ENCODE measurements at regions not wholly inside any gene's neighbourhood (a gene's known extent, or its start where the extent isn't known, plus 50 kb on each side); places are given as distances from the start of the nearest gene placed in this dataset.

DNA sequence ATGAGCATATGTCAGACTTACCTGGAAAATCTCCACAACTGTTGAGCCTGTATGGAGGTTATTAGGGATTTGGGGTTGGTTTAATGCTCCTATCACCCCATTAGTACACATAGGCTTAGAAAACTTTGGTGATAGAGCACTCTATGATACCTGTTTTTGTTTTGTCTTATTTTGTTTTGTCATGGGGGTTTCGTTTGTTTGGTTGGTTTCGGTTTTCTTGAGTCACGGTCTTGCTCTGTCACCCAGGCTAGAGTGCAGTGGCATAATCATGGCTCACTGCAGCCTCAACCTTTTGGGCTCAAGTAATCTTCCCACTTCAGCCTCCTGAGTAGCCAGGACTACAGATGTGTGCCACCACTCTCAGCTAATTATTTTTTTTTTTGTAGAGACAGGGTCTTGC lies 70.0 kb downstream of the MZT1 start:
- Mint-ChIP-seq H3K9me3 (no peaks in the 10 kb centered on the region), H3K4me3 (no peak overlapping the region), H3K27me3 (peaks cover 38% of the 10 kb centered on the region), H3K27ac (no peak overlapping the region), H3K4me1 (ENCODE audit: low read depth) (no peaks in the 10 kb centered on the region), H3K36me3 (ENCODE audit: low read depth) (no peaks in the 10 kb centered on the region)

DNA sequence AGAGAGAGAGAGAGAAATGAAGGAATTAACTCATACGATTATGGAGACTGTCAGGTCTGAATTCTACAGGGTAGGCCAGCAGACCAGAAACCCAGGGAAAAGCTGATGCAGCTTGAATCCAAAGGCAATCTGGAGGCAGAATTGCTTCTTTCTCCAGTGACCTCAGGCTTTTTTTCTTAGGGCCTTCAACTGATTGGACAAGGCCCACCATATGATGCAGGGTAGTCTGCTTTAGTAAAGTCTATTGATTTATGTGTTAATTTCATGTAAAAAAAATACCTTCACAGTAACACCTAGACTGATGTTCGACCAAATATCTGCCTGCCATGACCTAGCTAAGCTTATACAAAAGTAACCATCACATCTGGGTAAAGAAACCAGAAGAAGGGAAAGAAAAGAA lies 71.1 kb downstream of the MZT1 start:
- no peaks in the 10 kb centered on the region for H3K9me3 Mint-ChIP-seq
- H3K4me1 Mint-ChIP-seq (ENCODE audit: low read depth): no peaks in the 10 kb centered on the region
- no peaks in the 10 kb centered on the region for H3K36me3 Mint-ChIP-seq (ENCODE audit: low read depth)

DNA sequence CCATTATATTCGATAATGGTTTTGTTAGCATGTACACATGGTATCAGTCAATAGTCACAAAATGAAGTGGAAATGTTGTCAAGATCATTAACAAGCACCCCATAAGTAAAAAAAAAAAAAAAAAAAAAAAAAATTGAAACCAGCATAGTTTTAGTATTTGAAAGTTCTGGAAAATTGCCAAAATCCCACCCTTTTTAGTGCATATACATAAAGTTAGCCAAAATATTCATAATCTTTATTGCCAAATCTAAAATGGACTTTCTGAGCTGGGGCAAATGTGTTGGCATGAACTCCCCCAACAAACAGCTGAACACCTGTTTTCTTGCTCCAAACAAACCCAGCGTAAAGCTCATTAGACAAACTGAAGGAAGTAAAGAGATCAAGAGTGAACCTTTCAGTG lies 73.9 kb downstream of the MZT1 start:
- H3K4me3 Mint-ChIP-seq: no peak overlapping the region
- peaks cover 28% of the 10 kb centered on the region for H3K27me3 Mint-ChIP-seq
- H3K9me3 Mint-ChIP-seq: no peaks in the 10 kb centered on the region
- no peak overlapping the region for H3K27ac Mint-ChIP-seq
- no peaks in the 10 kb centered on the region for H3K4me1 Mint-ChIP-seq (ENCODE audit: low read depth)
- H3K36me3 Mint-ChIP-seq (ENCODE audit: low read depth): no peaks in the 10 kb centered on the region

More for the DNA sequence above, 71.1 kb downstream of the MZT1 start:
- Mint-ChIP-seq H3K4me3 (no peak overlapping the region), H3K27me3 (peaks cover 34% of the 10 kb centered on the region), H3K27ac (no peak overlapping the region)

DNA sequence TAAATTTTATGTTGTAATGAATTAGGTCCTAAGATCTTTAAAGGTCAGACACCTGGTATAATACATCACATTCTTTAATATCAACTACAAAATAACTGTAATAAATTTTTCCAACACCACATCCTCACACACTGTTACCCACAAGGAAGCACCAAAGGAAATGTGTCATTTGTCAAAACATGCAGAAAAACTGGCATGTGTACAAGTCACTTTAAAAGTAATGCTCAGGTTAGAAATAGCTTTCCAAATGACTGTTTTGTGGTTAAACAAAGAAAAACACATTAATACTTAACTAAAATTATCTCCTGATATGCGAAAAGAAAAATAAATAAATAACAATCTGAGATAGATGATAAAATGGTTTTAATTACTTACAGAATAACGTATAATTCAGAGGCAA lies 74.7 kb downstream of the MZT1 start:
- H3K4me3 Mint-ChIP-seq: no peak overlapping the region
- H3K27ac Mint-ChIP-seq: no peak overlapping the region
- H3K36me3 Mint-ChIP-seq (ENCODE audit: low read depth): no peaks in the 10 kb centered on the region
- no peaks in the 10 kb centered on the region for H3K4me1 Mint-ChIP-seq (ENCODE audit: low read depth)
- peaks cover 21% of the 10 kb centered on the region for H3K27me3 Mint-ChIP-seq
- H3K9me3 Mint-ChIP-seq: no peaks in the 10 kb centered on the region

DNA sequence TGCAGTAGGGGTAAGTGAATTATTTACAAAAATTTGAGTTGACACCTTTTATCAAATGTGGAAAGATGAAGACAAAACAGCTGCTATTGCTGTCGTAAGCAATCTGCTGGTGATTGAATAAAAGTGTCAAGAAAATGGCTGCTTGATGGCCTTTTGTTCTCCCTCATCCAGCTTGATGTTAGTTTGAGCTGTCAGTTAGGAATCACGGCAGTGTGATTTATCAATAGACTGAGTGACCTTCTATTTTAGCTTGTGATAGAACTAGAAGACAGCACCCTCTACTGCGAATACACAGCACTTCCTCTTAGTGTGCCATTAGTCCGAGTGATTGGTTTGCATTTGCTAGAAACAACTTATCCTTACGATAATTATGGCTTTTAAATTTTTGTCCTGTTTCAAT lies 76.3 kb downstream of the MZT1 start:
- Mint-ChIP-seq H3K27ac (no peak overlapping the region), H3K4me1 (ENCODE audit: low read depth) (no peaks in the 10 kb centered on the region), H3K27me3 (peaks cover 16% of the 10 kb centered on the region), H3K9me3 (no peaks in the 10 kb centered on the region), H3K4me3 (no peak overlapping the region), H3K36me3 (ENCODE audit: low read depth) (no peaks in the 10 kb centered on the region)

DNA sequence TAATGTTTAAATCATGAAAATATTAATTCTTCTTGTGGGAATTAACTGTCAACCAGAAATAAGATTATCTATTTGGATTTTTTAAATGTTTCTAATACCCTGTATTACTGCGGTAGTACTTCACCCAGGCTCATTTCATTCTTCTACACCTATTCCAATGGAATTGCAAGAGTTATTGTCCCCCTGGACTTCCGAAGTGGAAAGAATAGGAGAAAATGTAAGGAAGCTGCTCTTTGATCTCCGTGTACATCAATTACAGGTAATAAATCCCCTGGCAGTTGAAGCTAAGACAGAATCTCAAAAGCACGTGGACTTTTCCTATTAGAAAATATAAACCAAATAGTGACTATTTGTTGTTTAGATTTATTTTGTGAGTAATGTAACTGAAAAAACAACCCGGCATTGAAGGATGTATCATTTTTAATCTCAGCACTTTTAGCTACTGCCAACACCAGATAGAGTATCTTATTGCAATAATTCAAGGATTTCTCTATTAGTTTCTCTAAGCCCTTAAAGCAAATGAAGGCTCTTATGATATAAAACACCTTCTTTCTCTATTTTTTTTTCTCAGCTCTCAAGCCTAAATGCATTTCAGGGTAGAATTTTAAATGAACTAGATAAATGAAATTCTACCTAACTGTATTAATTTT lies 77.3 kb downstream of the MZT1 start:
- Mint-ChIP-seq H3K27me3 (peaks cover 18% of the 10 kb centered on the region), H3K9me3 (no peaks in the 10 kb centered on the region), H3K27ac (no peak overlapping the region), H3K4me1 (ENCODE audit: low read depth) (no peaks in the 10 kb centered on the region), H3K4me3 (no peak overlapping the region), H3K36me3 (ENCODE audit: low read depth) (no peaks in the 10 kb centered on the region)

DNA sequence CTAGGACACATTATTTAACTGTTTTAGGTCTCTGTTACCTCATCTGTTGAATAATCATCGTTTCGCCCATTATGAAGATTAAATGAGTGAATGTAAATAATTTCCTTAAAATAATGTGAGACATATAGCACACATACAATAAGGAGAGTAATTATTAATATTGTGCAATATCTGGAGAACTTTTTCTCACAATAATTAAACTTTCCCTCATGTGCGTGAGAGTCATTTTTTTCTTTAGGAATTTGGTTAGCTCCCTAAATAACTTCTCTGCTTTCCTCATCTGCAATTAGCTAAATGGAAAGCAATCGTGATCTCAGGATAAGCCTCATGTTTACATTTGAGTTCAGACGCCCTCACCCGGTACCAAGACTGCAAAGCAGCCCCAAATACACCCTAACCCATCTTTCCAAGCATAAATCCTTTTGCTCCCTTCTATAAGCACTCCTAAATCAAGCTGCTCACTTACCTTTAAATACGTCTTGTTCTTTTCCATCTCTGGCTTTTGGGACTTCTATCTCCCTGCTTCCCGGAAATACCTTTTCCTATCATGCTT lies 78.8 kb downstream of the MZT1 start:
- Mint-ChIP-seq H3K36me3 (ENCODE audit: low read depth) (no peaks in the 10 kb centered on the region), H3K9me3 (no peaks in the 10 kb centered on the region), H3K27me3 (peaks cover 14% of the 10 kb centered on the region)

DNA sequence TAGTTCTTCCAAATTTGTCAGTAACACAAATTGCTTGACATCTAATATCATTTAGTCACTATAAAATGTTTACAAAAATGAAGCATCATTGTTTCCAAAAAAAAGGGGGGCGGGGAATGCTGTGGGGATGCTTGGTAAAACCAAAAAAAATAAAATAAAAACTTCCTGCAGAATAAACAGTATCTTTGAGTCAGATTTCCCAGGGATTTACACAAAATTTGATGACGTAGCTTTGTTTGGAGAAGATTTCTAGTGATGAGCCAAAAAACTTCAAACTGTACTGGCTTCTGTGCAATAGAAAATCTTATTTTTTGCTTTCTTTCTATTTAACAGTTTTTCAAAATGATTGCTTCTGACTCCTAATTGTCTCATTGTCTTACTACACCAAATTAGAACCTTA lies 80.0 kb downstream of the MZT1 start:
- H3K36me3 Mint-ChIP-seq (ENCODE audit: low read depth): no peaks in the 10 kb centered on the region
- peaks cover 11% of the 10 kb centered on the region for H3K27me3 Mint-ChIP-seq
- H3K9me3 Mint-ChIP-seq: no peaks in the 10 kb centered on the region
- H3K27ac Mint-ChIP-seq: no peak overlapping the region
- no peaks in the 10 kb centered on the region for H3K4me1 Mint-ChIP-seq (ENCODE audit: low read depth)
- H3K4me3 Mint-ChIP-seq: no peak overlapping the region

More for the DNA sequence above, 78.8 kb downstream of the MZT1 start:
- no peaks in the 10 kb centered on the region for H3K4me1 Mint-ChIP-seq (ENCODE audit: low read depth)
- no peak overlapping the region for H3K4me3 Mint-ChIP-seq
- no peak overlapping the region for H3K27ac Mint-ChIP-seq

DNA sequence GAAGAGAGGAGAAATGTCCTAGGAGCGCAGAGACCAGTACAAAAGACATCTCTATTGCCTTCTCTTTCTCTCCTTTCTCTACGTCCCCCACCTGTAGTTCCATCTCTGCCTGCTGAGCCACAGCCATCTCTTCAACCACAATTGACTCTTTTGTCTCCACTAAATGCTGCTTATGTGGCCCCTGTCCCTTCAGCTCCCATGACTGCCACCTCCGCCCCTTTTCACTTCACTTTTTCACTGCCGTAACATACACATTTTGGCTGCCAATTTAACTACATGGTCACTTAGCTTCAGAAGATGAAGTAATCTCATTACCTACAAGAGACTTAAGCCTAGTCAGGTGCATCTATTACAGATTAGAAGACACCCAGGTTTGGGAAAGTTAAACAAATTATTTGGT lies 81.9 kb downstream of the MZT1 start:
- Mint-ChIP-seq H3K36me3 (ENCODE audit: low read depth) (no peaks in the 10 kb centered on the region), H3K4me3 (no peak overlapping the region), H3K27ac (no peak overlapping the region), H3K9me3 (no peaks in the 10 kb centered on the region), H3K27me3 (peaks cover 5% of the 10 kb centered on the region), H3K4me1 (ENCODE audit: low read depth) (no peaks in the 10 kb centered on the region)

DNA sequence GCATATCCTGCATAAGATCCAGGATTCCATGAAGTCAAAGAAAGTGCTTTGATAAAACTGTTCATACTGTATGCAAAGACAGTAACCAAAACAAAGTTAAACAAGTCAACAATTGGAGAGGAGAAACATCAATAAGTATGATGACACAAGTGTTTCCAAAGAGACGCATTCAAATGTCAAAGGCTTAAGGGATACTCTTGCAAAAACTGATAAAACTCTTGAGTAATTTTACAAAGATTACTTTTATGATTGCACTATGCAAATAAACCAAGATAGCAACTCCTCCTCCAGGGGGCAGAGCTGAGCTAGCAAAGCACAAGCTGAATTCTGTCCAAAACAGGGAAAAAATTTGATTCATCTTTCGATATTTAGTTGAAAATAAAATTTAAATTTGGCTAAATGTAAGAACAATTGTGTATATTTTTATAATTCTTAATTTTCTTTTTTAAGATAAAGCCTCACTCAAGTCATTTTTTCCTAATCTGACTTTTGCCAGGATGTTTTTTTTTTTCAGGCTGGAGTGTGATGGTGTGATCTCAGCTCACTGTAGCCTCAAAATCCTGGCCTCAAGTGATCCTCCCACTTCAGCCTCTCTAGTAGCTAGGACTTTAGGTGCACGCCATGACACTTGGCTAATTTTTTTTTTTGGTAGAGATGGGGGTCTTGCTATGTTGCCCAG lies 84.0 kb downstream of the MZT1 start:
- Mint-ChIP-seq H3K4me1 (ENCODE audit: low read depth) (no peaks in the 10 kb centered on the region), H3K9me3 (no peaks in the 10 kb centered on the region), H3K27me3 (peaks cover 5% of the 10 kb centered on the region), H3K36me3 (ENCODE audit: low read depth) (no peaks in the 10 kb centered on the region), H3K27ac (no peak overlapping the region), H3K4me3 (no peak overlapping the region)

DNA sequence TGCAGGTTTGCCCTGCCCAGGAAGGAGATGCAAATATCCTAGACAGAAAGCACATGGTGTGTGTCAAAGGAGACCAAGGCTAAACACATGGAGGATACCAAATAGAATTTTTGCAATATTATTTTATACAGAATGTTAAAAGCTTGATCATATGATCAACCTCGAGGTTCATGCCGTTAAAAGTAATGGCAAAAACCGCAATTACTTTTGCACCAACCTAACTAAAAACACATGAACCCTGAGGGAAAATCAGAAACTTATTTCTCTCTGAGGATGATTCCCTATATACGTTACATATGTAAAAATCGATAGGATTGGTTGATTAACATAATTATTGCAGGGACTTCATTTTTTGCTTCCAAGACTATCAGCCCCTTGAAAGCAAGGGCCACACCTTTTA lies 88.1 kb downstream of the MZT1 start:
- Mint-ChIP-seq H3K4me1 (ENCODE audit: low read depth) (no peaks in the 10 kb centered on the region), H3K4me3 (no peak overlapping the region), H3K9me3 (no peaks in the 10 kb centered on the region), H3K36me3 (ENCODE audit: low read depth) (no peaks in the 10 kb centered on the region), H3K27ac (no peak overlapping the region), H3K27me3 (no peaks in the 10 kb centered on the region)

DNA sequence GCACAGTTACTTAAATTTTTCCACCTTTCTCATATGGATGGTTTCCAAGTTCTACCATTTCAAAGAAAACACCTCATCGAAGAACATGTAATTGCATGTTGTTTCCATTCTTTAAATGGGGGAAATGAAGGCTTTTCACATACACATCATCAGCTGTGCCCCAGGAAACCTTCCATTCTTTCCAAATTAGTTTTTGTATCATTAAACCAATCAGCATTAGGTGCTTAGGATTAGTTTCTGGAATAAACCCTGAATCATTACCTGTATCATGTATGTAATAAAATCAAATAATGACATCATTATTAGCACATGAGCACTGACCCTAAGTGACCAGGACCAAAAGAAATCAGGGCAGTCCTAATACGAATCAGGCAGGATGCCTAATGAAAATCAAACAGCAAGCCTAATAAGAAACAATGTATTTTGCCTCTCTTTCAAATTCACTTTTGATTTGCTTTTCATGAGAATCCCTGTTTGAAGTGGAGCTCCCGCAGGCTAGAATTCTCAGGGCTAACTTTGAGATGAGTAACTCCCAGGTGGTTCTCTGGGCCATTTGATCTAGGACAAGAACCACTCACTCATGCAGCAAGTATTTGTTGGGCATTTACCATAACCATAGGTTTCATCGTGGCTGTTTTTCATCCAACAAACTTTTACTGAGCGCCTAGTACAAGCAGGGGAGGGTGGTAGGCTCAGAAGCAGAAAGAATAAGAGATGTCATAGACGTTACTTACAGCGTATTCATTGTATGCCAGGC lies 89.2 kb downstream of the MZT1 start:
- no peaks in the 10 kb centered on the region for H3K36me3 Mint-ChIP-seq (ENCODE audit: low read depth)
- H3K27ac Mint-ChIP-seq: no peak overlapping the region
- H3K9me3 Mint-ChIP-seq: no peaks in the 10 kb centered on the region
- no peak overlapping the region for H3K4me3 Mint-ChIP-seq
- no peaks in the 10 kb centered on the region for H3K4me1 Mint-ChIP-seq (ENCODE audit: low read depth)
- H3K27me3 Mint-ChIP-seq: no peaks in the 10 kb centered on the region

DNA sequence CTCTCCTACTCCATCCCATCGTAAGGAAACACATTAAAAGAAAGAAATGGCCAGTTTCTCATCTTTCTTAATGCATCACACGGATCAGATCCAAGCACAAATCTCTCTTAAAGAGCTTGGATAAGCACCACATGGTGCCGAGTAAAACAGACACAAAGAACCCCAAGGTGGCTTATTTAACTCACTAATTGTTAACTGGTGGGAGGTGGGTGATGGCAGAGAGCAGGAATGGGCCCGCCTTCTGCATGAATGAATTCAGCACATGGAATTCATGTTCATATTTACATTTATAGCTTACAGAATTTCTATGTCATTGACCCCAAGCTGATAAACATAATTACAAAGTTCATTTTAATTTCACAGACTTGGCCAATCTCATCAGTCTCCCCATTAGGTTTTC lies 89.9 kb downstream of the MZT1 start:
- H3K4me3 Mint-ChIP-seq: no peak overlapping the region
- H3K4me1 Mint-ChIP-seq (ENCODE audit: low read depth): no peaks in the 10 kb centered on the region
- H3K27me3 Mint-ChIP-seq: no peaks in the 10 kb centered on the region
- H3K27ac Mint-ChIP-seq: no peak overlapping the region
- no peaks in the 10 kb centered on the region for H3K9me3 Mint-ChIP-seq
- H3K36me3 Mint-ChIP-seq (ENCODE audit: low read depth): no peaks in the 10 kb centered on the region

DNA sequence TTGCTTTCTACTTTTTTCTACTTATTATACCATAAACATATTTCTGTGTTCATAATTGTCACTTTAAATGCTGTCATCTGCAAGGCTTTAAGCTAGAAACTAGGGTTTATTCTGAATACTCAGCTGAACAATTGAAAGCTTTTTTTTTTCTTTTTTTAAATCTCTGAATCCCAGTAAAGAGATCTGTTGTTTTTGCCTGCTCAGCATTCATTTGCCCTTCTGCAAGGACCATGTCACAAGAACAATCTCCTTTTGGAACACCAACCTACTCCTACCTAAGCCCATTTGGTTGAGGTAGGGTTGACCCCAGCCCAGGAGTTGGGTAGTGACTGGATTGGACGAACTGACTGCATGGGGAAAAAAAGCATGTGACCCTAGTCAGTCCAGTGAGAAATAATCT lies 92.6 kb downstream of the MZT1 start:
- H3K4me1 Mint-ChIP-seq (ENCODE audit: low read depth): no peaks in the 10 kb centered on the region
- H3K4me3 Mint-ChIP-seq: no peak overlapping the region
- peaks cover 4% of the 10 kb centered on the region for H3K9me3 Mint-ChIP-seq
- no peak overlapping the region for H3K27ac Mint-ChIP-seq
- H3K36me3 Mint-ChIP-seq (ENCODE audit: low read depth): no peaks in the 10 kb centered on the region
- no peaks in the 10 kb centered on the region for H3K27me3 Mint-ChIP-seq

DNA sequence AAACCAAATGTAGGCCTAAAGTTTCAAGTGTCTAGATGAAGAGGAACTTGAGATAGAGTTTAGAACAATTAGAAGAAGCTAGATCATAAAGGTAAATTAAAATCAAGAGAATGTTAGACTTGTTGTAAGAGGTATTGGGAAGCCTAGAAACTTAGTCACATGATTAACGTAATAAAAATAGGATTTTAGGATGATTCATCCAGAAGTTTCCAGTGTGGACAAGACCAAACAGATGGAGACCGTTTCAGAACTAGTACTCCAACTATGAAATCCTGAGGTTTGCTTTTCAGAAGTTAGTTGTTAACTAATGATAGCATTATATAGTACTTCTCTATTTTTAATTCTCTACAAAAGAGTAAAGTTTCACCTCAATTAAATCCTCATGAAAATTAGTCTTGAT lies 104.9 kb downstream of the MZT1 start:
- Mint-ChIP-seq H3K4me3 (no peak overlapping the region), H3K36me3 (ENCODE audit: low read depth) (no peaks in the 10 kb centered on the region), H3K27ac (no peak overlapping the region), H3K9me3 (no peaks in the 10 kb centered on the region), H3K4me1 (ENCODE audit: low read depth) (no peaks in the 10 kb centered on the region), H3K27me3 (peaks cover 11% of the 10 kb centered on the region)

Data from stimulated activated naive CD8-positive, alpha-beta T cell treated with anti-CD3 and anti-CD28 coated beads, Interleukin-15, Interleukin-2, amounts not matched to agents 100 ng/mL and 50 ng/mL, for 24 hours (primary cell).